Glutamatergic neuron (in vitro differentiated cells): ENCODE measurements at regions not wholly inside any gene's neighbourhood (a gene's known extent, or its start where the extent isn't known, plus 50 kb on each side); places are given as distances from the start of the nearest gene placed in this dataset.
A peak's percentile ranks its signal among the peaks of the same experiment; 100 is the strongest.

ENCODE experiments used
- DNase-seq: peaks from one replicate; pipeline ENCODE4 v3.0.0; 2022
- H3K27ac Mint-ChIP-seq: one replicate; pipeline ENCODE4 v1.8.0; 2020; ENCODE audit warnings: mild to moderate bottlenecking, mixed read lengths, inconsistent platforms; ENCODE audit not compliant: unreplicated experiment
- H3K27me3 Mint-ChIP-seq: one replicate; pipeline ENCODE4 v1.8.0; 2020; ENCODE audit warnings: mild to moderate bottlenecking, moderate library complexity, mixed read lengths, inconsistent platforms; ENCODE audit not compliant: unreplicated experiment
- H3K36me3 Mint-ChIP-seq: one replicate; pipeline ENCODE4 v1.8.0; 2020; ENCODE audit warnings: mild to moderate bottlenecking, mixed read lengths, inconsistent platforms; ENCODE audit not compliant: unreplicated experiment
- H3K4me1 Mint-ChIP-seq: one replicate; pipeline ENCODE4 v1.8.0; 2020; ENCODE audit warnings: mild to moderate bottlenecking, low read depth, mixed read lengths, inconsistent platforms; ENCODE audit not compliant: unreplicated experiment
- H3K4me3 Mint-ChIP-seq: one replicate; pipeline ENCODE4 v1.8.0; 2020; ENCODE audit warnings: mild to moderate bottlenecking, mixed read lengths, inconsistent platforms; ENCODE audit not compliant: unreplicated experiment
- H3K9me3 Mint-ChIP-seq: one replicate; pipeline ENCODE4 v1.8.0; 2020; ENCODE audit warnings: mild to moderate bottlenecking, moderate library complexity, mixed read lengths, inconsistent platforms; ENCODE audit not compliant: unreplicated experiment
- TF ChIP-seq, protein P1 (sequence below): fragments of 200-600 bp; sonication (generic); IDR thresholded peaks from one replicate; pipeline ENCODE4 v1.5.0; 2021; ENCODE audit not compliant: partially characterized antibody, unreplicated experiment

DNA sequence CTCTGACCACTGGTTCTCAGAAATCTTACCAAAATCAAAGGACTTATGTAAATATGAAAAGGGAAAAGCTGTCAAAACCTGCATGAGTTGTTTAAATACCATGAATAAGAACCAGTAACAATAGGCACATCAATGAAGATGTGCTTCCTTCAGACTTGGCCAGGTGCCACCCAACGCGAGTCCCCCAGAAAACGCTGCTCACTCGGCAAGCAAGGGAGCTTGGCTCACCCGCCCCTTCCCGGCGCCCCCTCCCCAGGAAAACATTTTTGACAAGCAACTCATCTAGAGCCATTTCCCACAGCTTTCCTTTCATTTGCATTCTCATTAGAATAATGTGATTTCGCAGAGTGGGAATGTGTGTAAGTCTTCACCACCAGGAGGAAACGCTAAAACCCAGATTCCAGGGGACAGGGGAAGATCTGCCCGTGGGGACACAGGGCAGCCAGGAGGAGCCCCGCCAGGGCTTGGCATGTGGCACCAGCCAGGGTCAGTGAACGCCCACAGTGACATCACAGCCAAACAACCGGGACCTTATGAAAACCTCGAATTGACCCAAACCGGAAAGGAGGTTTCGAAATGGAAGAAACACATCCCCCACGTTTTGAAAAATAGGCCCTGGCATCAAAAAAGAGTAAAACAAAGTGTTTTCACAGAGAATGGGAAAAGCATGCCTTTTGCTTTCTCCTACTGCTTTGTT lies 366.2 kb upstream of the TSHZ3 start:
- TF ChIP-seq, protein P1, sequence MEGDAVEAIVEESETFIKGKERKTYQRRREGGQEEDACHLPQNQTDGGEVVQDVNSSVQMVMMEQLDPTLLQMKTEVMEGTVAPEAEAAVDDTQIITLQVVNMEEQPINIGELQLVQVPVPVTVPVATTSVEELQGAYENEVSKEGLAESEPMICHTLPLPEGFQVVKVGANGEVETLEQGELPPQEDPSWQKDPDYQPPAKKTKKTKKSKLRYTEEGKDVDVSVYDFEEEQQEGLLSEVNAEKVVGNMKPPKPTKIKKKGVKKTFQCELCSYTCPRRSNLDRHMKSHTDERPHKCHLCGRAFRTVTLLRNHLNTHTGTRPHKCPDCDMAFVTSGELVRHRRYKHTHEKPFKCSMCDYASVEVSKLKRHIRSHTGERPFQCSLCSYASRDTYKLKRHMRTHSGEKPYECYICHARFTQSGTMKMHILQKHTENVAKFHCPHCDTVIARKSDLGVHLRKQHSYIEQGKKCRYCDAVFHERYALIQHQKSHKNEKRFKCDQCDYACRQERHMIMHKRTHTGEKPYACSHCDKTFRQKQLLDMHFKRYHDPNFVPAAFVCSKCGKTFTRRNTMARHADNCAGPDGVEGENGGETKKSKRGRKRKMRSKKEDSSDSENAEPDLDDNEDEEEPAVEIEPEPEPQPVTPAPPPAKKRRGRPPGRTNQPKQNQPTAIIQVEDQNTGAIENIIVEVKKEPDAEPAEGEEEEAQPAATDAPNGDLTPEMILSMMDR: no peak
- Mint-ChIP-seq H3K36me3 (no peaks in the 10 kb centered on the region), H3K4me1 (peaks cover 17% of the 10 kb centered on the region), H3K4me3 (no peak overlapping the region), H3K27me3 (no peaks in the 10 kb centered on the region), H3K27ac (no peak overlapping the region), H3K9me3 (peaks cover 2% of the 10 kb centered on the region)
- no peak for DNase-seq

GRCh38 chr19:31716826-31717225 lies 367.6 kb upstream of the TSHZ3 start:
- peak overlapping the region; percentile 5 for H3K4me3 Mint-ChIP-seq
- TF ChIP-seq, protein P1: no peak
- H3K36me3 Mint-ChIP-seq: no peaks in the 10 kb centered on the region
- DNase-seq: no peak
- H3K9me3 Mint-ChIP-seq: peaks cover 2% of the 10 kb centered on the region
- H3K4me1 Mint-ChIP-seq: peaks cover 17% of the 10 kb centered on the region
- no peaks in the 10 kb centered on the region for H3K27me3 Mint-ChIP-seq
- peak overlapping the region; percentile 40 for H3K27ac Mint-ChIP-seq

DNA sequence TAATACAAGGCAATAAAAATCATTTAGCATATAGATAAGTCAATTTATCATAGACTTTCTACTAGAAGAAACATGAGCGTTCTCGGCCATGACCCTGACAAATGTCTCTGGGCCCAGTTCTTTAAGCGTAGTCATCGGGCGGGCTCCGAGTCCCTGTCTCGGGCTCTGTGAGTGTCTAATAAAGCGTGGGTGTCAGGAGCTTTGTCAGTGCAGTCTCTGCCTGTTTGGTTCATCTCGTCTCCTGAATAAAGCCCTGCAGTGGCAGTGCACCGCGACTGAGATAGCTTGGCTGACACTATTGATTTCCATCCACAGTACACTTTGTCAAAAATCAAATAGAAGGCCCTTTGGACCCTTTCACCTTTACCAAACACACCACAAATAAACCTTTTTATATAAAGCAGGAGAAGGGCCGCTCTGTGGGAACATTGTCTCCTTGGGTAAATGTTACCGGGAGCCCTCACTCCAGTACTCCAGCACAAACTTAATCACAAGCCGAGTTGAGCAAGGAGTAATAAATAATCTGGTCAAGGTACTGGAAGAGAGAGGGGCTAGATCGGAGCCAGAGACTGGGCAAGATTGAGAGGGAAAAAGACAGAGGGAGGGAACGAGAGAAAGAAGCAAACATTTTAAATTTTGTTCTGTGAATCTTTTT lies 368.2 kb upstream of the TSHZ3 start:
- no peaks in the 10 kb centered on the region for H3K27me3 Mint-ChIP-seq
- H3K36me3 Mint-ChIP-seq: no peaks in the 10 kb centered on the region
- peak overlapping the region; percentile 5 for H3K4me3 Mint-ChIP-seq
- DNase-seq: peak; percentile 29
- peak overlapping the region; percentile 40 for H3K27ac Mint-ChIP-seq
- H3K9me3 Mint-ChIP-seq: peaks cover 2% of the 10 kb centered on the region
- H3K4me1 Mint-ChIP-seq: peaks cover 17% of the 10 kb centered on the region
- TF ChIP-seq, protein P1: no peak

DNA sequence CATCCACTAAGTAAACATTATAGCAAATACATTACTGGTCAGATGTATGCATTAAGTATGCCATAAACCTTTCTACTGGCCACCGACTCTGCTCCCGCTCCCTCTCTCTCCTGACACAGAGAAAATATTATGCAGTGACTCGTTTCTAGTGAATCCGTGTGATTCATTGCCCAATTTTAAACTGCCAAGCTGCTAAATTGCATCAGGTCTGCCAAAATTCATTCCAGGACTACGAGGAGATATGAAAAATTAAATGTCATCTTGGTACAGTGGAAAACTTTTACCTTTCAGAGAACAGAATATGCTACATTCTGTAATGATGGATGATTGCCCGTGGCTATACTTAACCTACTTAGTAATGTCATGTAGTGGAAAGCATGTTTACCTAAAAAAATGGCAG lies 368.8 kb upstream of the TSHZ3 start:
- no peak for DNase-seq

More for the DNA sequence above, 368.8 kb upstream of the TSHZ3 start:
- H3K9me3 Mint-ChIP-seq: peaks cover 2% of the 10 kb centered on the region
- TF ChIP-seq, protein P1: no peak
- H3K4me1 Mint-ChIP-seq: peaks cover 17% of the 10 kb centered on the region
- no peaks in the 10 kb centered on the region for H3K36me3 Mint-ChIP-seq
- no peaks in the 10 kb centered on the region for H3K27me3 Mint-ChIP-seq
- H3K27ac Mint-ChIP-seq: no peak overlapping the region
- H3K4me3 Mint-ChIP-seq: no peak overlapping the region
